ENCODE measurements at regions not wholly inside any gene's neighbourhood (a gene's known extent, or its start where the extent isn't known, plus 50 kb on each side); places are given as distances from the start of the nearest gene placed in this dataset.

- peaks cover 17% of the 10 kb centered on the region for H3K27me3 ChIP-seq (ENCODE audit: control insufficient read depth, low read length)
- no peak overlapping the region for H3K27ac ChIP-seq (ENCODE audit: low read depth, low read length)
- H3F3A ChIP-seq (ENCODE audit: control insufficient read depth, insufficient read depth), result no peaks in the 10 kb centered on the region
- H4K20me1 ChIP-seq (ENCODE audit: control insufficient read depth, insufficient read depth, low read depth, low read length), result no peaks in the 10 kb centered on the region
- no peak overlapping the region for H3K4me2 ChIP-seq (ENCODE audit: low read length)
- no peaks in the 10 kb centered on the region for H3K9me2 ChIP-seq (replicated peaks; ENCODE audit: control insufficient read depth, low read length)
- no peak overlapping the region for H3K4me3 ChIP-seq (ENCODE audit: low read length)
- H3K4me1 ChIP-seq (ENCODE audit: control insufficient read depth, low read length), result no peaks in the 10 kb centered on the region
- H3K36me3 ChIP-seq (ENCODE audit: control insufficient read depth, low read length), result no peaks in the 10 kb centered on the region
- no peak for TF ChIP-seq CTCF (IDR thresholded peaks at IDR 0.05; ENCODE audit: low read depth, low read length, poor library complexity, severe bottlenecking)
- no peak for TF ChIP-seq EZH2phosphoT487 (IDR thresholded peaks at IDR 0.05; ENCODE audit: borderline replicate concordance, low read length)
- no peaks in the 10 kb centered on the region for H3K9me3 ChIP-seq (ENCODE audit: control insufficient read depth, insufficient read depth, low read length)
- H3K79me2 ChIP-seq (ENCODE audit: control insufficient read depth, low read length), result no peaks in the 10 kb centered on the region
Observed at GRCh38 chr20:48169650-48170225, 384.5 kb upstream of the SULF2 start.

- no peak for TF ChIP-seq CTCF (IDR thresholded peaks at IDR 0.05; ENCODE audit: low read depth, low read length, poor library complexity, severe bottlenecking)
- TF ChIP-seq EZH2phosphoT487 (IDR thresholded peaks at IDR 0.05; ENCODE audit: borderline replicate concordance, low read length), result no peak
- H3K4me3 ChIP-seq (ENCODE audit: low read length), result no peak overlapping the region
- no peaks in the 10 kb centered on the region for H3K9me3 ChIP-seq (ENCODE audit: control insufficient read depth, insufficient read depth, low read length)
- no peak overlapping the region for H3K27ac ChIP-seq (ENCODE audit: low read depth, low read length)
- no peaks in the 10 kb centered on the region for H3K79me2 ChIP-seq (ENCODE audit: control insufficient read depth, low read length)
- H4K20me1 ChIP-seq (ENCODE audit: control insufficient read depth, insufficient read depth, low read depth, low read length), result no peaks in the 10 kb centered on the region
- no peaks in the 10 kb centered on the region for H3K9me2 ChIP-seq (replicated peaks; ENCODE audit: control insufficient read depth, low read length)
- no peaks in the 10 kb centered on the region for H3K27me3 ChIP-seq (ENCODE audit: control insufficient read depth, low read length)
- no peaks in the 10 kb centered on the region for H3K4me1 ChIP-seq (ENCODE audit: control insufficient read depth, low read length)
- H3F3A ChIP-seq (ENCODE audit: control insufficient read depth, insufficient read depth), result no peaks in the 10 kb centered on the region
- H3K36me3 ChIP-seq (ENCODE audit: control insufficient read depth, low read length), result no peaks in the 10 kb centered on the region
- no peak overlapping the region for H3K4me2 ChIP-seq (ENCODE audit: low read length)
Observed at GRCh38 chr20:48166082-48166835, 381.0 kb upstream of the SULF2 start.

- H3K27me3 ChIP-seq (ENCODE audit: control insufficient read depth, low read length), result no peaks in the 10 kb centered on the region
- H3K36me3 ChIP-seq (ENCODE audit: control insufficient read depth, low read length), result no peaks in the 10 kb centered on the region
- no peak for TF ChIP-seq EZH2phosphoT487 (IDR thresholded peaks at IDR 0.05; ENCODE audit: borderline replicate concordance, low read length)
- TF ChIP-seq CTCF (IDR thresholded peaks at IDR 0.05; ENCODE audit: low read depth, low read length, poor library complexity, severe bottlenecking), result no peak
- H3K9me3 ChIP-seq (ENCODE audit: control insufficient read depth, insufficient read depth, low read length), result no peaks in the 10 kb centered on the region
- H3K4me1 ChIP-seq (ENCODE audit: control insufficient read depth, low read length), result no peaks in the 10 kb centered on the region
- H3K4me3 ChIP-seq (ENCODE audit: low read length), result no peak overlapping the region
- no peak overlapping the region for H3K4me2 ChIP-seq (ENCODE audit: low read length)
- no peaks in the 10 kb centered on the region for H4K20me1 ChIP-seq (ENCODE audit: control insufficient read depth, insufficient read depth, low read depth, low read length)
- no peak overlapping the region for H3K27ac ChIP-seq (ENCODE audit: low read depth, low read length)
- H3K79me2 ChIP-seq (ENCODE audit: control insufficient read depth, low read length), result no peaks in the 10 kb centered on the region
- H3F3A ChIP-seq (ENCODE audit: control insufficient read depth, insufficient read depth), result no peaks in the 10 kb centered on the region
- H3K9me2 ChIP-seq (replicated peaks; ENCODE audit: control insufficient read depth, low read length), result no peaks in the 10 kb centered on the region
Observed at GRCh38 chr20:48165401-48165685, 380.1 kb upstream of the SULF2 start.
